ENCODE measurements at regions not wholly inside any gene's neighbourhood (a gene's known extent, or its start where the extent isn't known, plus 50 kb on each side); places are given as distances from the start of the nearest gene placed in this dataset.

DNA sequence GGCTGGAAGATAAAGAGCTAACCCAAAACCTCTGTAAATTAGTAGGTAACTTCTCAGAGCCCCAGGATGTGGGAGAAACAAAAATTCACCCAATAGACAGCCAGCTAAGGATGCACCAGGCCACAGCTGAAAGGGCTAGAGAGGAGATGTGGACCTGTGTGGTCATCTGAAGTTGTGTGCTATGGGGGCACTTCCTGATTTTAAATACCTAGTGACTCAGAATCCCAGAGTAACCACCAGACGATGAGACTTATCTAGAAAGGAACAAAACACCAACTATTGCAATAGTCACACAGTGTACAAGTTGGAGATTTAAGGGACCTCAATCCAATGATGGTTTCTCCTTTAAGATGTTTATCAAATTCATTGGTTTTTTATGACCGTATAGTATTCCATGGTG lies 408.3 kb upstream of the ANKRD30A start:
- Histone ChIP-seq H3K4me3 (no peak overlapping the region), H3K27me3 (no peaks in the 10 kb centered on the region), H3K4me1 (no peaks in the 10 kb centered on the region), H3K9me3 (no peaks in the 10 kb centered on the region), H3K27ac (no peak overlapping the region), H3K36me3 (ENCODE audit: low read depth, missing control alignments) (no peaks in the 10 kb centered on the region)
- DNase-seq, result no peak
- 89 to 90% methylated on average over 2 of the region's 2 CpGs for WGBS, 2 donors
- no peak for TF ChIP-seq POLR2A (IDR thresholded peaks at IDR 0.05)
- intact Hi-C loops (cut with DNase I; ENCODE audit: low total_unique reads), result no loop called here

DNA sequence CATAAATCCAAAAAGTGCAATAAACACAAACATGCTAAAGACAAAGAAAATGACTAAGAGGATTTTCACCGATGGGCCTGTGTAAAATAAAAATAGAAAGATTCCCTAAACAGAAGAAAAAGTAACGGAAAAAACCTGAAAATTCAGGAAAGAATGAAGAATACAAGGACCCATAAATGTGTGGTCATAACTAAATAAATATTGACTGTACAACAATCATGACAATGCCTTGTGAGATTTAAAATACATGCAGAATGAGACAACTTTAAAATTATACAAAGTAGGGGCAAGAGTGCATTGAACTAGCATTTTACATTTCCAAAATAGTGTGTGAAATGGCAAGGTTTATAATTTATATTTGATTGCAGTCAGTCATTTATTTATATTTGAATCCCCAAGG lies 409.1 kb upstream of the ANKRD30A start:
- no peaks in the 10 kb centered on the region for H3K27me3 ChIP-seq
- no peak for DNase-seq
- H3K9me3 ChIP-seq, result no peaks in the 10 kb centered on the region
- H3K4me1 ChIP-seq, result no peaks in the 10 kb centered on the region
- H3K27ac ChIP-seq, result no peak overlapping the region
- 75 to 83% methylated on average over 2 of the region's 2 CpGs for WGBS, 2 donors
- H3K4me3 ChIP-seq, result no peak overlapping the region
- intact Hi-C loops (cut with DNase I; ENCODE audit: low total_unique reads), result no loop called here
- TF ChIP-seq, protein P1, sequence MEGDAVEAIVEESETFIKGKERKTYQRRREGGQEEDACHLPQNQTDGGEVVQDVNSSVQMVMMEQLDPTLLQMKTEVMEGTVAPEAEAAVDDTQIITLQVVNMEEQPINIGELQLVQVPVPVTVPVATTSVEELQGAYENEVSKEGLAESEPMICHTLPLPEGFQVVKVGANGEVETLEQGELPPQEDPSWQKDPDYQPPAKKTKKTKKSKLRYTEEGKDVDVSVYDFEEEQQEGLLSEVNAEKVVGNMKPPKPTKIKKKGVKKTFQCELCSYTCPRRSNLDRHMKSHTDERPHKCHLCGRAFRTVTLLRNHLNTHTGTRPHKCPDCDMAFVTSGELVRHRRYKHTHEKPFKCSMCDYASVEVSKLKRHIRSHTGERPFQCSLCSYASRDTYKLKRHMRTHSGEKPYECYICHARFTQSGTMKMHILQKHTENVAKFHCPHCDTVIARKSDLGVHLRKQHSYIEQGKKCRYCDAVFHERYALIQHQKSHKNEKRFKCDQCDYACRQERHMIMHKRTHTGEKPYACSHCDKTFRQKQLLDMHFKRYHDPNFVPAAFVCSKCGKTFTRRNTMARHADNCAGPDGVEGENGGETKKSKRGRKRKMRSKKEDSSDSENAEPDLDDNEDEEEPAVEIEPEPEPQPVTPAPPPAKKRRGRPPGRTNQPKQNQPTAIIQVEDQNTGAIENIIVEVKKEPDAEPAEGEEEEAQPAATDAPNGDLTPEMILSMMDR (IDR thresholded peaks at IDR 0.05), result no peak
- TF ChIP-seq POLR2A (IDR thresholded peaks at IDR 0.05), result no peak
- no peaks in the 10 kb centered on the region for H3K36me3 ChIP-seq (ENCODE audit: low read depth, missing control alignments)

DNA sequence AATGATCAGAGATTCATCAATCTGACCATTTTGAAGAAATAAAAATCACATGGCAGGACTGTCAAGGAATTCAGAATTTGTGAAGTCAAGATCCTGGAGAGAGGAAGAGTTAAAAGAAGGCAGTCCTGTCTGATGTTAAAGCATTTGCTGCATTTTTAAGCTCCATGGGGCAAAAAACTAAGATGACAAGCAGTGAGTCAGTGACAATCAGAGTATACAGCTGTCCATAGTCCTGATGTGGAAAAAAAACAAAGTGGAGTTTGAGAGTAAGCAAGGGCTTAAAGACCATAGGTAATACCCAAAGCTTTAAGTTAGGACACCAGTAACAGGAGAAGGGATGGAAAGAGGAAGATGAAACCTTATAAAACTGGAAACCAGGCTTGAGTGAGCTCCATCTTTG lies 412.7 kb upstream of the ANKRD30A start:
- Histone ChIP-seq H3K27me3 (no peaks in the 10 kb centered on the region), H3K4me1 (no peaks in the 10 kb centered on the region), H3K4me3 (no peak overlapping the region), H3K36me3 (ENCODE audit: low read depth, missing control alignments) (no peaks in the 10 kb centered on the region), H3K27ac (no peak overlapping the region), H3K9me3 (no peaks in the 10 kb centered on the region)
- TF ChIP-seq POLR2A (IDR thresholded peaks at IDR 0.05), result no peak
- TF ChIP-seq, protein P1 (IDR thresholded peaks at IDR 0.05), result no peak
- intact Hi-C loops (cut with DNase I; ENCODE audit: low total_unique reads), result no loop called here
- DNase-seq, result no peak

DNA sequence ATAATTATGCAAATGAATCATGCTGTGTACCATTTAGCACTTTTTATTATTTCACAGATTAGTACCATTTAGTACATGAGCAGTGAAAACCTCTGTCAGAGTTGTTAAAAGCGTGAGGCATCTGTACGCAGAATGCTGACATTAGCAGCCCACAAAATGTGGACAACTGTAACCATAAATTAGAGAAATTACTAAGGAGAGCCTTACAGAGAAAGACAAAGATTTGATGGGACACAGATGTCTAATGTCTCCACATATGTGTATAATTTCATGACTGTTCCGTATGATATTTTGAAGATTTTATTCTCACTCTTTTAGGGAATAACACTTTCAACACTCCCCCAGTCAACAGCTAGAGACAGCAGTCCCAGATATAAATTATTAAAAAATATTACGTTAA lies 414.0 kb upstream of the ANKRD30A start:
- intact Hi-C loops (cut with DNase I; ENCODE audit: low total_unique reads), result no loop called here
- 84 to 90% methylated on average over 4 of the region's 4 CpGs for WGBS, 2 donors
- H3K27me3 ChIP-seq, result no peaks in the 10 kb centered on the region
- TF ChIP-seq, protein P1 (IDR thresholded peaks at IDR 0.05), result no peak
- no peaks in the 10 kb centered on the region for H3K9me3 ChIP-seq
- no peaks in the 10 kb centered on the region for H3K36me3 ChIP-seq (ENCODE audit: low read depth, missing control alignments)
- no peak overlapping the region for H3K27ac ChIP-seq
- no peak overlapping the region for H3K4me3 ChIP-seq
- no peaks in the 10 kb centered on the region for H3K4me1 ChIP-seq
- DNase-seq, result no peak

DNA sequence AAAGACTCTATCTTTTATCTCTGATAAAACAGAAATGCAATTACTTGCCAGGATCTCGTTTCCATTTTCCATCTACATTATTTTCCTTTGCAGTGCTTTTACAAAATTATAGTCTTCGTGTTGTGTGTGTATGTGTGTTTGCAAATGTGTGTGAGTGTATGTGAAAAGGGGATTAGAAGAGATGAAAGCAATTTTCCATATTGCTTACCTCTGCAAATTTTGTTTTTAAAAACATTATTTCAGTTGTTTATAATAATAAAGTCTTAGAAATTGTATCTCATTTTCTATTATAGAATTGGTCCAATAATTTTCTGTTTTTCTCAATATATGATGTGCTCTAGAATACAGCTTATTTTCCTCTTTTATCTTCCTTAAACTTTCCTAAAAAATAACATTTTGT lies 421.3 kb upstream of the ANKRD30A start:
- TF ChIP-seq POLR2A (IDR thresholded peaks at IDR 0.05), result no peak
- TF ChIP-seq, protein P1 (IDR thresholded peaks at IDR 0.05), result no peak
- intact Hi-C loops (cut with DNase I; ENCODE audit: low total_unique reads), result no loop called here
- no peak for DNase-seq
- Histone ChIP-seq H3K4me3 (no peak overlapping the region), H3K27me3 (no peaks in the 10 kb centered on the region), H3K27ac (no peak overlapping the region), H3K9me3 (no peaks in the 10 kb centered on the region), H3K4me1 (no peaks in the 10 kb centered on the region), H3K36me3 (ENCODE audit: low read depth, missing control alignments) (no peaks in the 10 kb centered on the region)
- WGBS, 2 donors, result 49 to 55% methylated on average over 2 of the region's 2 CpGs
